ENCODE measurements at regions not wholly inside any gene's neighbourhood (a gene's known extent, or its start where the extent isn't known, plus 50 kb on each side); places are given as distances from the start of the nearest gene placed in this dataset.

DNA sequence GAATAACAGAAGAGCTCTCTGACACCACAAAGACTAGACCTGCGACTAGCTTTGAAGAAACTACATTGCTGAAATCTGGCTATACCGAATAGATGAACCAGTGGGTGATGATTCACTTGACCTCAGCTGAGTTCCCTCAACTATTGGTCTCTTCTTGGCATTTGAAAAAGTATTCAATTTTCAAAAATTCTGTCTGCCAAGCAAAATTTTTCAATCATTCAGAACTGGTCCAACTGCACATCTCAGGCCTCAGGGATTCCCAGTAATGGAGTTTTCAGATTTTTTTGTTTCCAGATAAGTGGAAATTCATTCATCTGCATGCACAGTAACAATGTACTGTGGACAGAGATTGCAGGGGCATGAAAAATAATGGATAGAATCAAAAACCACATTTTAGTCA is 121.4 kb upstream of the NAA20 start:
- Histone ChIP-seq H3K9me3 (ENCODE audit: control insufficient read depth, insufficient read depth, low read depth, low read length) (no peaks in the 10 kb centered on the region), H3K36me3 (ENCODE audit: control insufficient read depth in 2 of 2, insufficient read depth in 1 of 2, low read length in 2 of 2) (no peaks in the 10 kb centered on the region), H3K4me3 (ENCODE audit: low read depth, low read length) (no peak overlapping the region), H3K4me1 (ENCODE audit: control insufficient read depth, insufficient read depth, low read length) (no peaks in the 10 kb centered on the region), H3K27ac (ENCODE audit: extremely low read depth, low read depth, low read length) (no peak overlapping the region)
- POLR2A ChIA-PET, result no interaction called here
- CTCF ChIA-PET, result no interaction called here
- TF ChIP-seq ZNF423 (tag by site-specific recombination; IDR thresholded peaks at IDR 0.05), result no peak
- TF ChIP-seq ZFP3 (tag by site-specific recombination; IDR thresholded peaks at IDR 0.05; ENCODE audit: low read depth), result no peak
- no peak for TF ChIP-seq ZNF341 (tag by site-specific recombination; IDR thresholded peaks at IDR 0.05; ENCODE audit: low read depth)
- TF ChIP-seq, protein P1, sequence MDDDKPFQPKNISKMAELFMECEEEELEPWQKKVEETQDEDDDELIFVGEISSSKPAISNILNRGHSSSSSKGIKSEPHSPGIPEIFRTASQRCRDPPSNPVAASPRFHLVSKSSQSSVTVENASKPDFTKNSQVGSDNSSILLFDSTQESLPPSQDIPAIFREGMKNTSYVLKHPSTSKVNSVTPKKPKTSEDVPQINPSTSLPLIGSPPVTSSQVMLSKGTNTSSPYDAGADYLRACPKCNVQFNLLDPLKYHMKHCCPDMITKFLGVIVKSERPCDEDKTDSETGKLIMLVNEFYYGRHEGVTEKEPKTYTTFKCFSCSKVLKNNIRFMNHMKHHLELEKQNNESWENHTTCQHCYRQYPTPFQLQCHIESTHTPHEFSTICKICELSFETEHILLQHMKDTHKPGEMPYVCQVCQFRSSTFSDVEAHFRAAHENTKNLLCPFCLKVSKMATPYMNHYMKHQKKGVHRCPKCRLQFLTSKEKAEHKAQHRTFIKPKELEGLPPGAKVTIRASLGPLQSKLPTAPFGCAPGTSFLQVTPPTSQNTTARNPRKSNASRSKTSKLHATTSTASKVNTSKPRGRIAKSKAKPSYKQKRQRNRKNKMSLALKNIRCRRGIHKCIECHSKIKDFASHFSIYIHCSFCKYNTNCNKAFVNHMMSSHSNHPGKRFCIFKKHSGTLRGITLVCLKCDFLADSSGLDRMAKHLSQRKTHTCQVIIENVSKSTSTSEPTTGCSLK (tag by site-specific recombination; IDR thresholded peaks at IDR 0.05), result no peak
- no peak for TF ChIP-seq KLF9 (tag by site-specific recombination; IDR thresholded peaks at IDR 0.05; ENCODE audit: low read depth)
- TF ChIP-seq ZNF837 (tag by site-specific recombination; IDR thresholded peaks at IDR 0.05), result no peak
- TF ChIP-seq ZNF768 (tag by site-specific recombination; IDR thresholded peaks at IDR 0.05), result no peak
- no peak for TF ChIP-seq GFI1B (tag by site-specific recombination; IDR thresholded peaks at IDR 0.05)
- no peak for TF ChIP-seq ELK4 (IDR thresholded peaks at IDR 0.05; ENCODE audit: borderline replicate concordance, low read depth, low read length)
- no peak for TF ChIP-seq ZNF2 (tag by site-specific recombination; IDR thresholded peaks at IDR 0.05)
- TF ChIP-seq ZNF843 (tag by site-specific recombination; IDR thresholded peaks at IDR 0.05), result no peak
- TF ChIP-seq SCRT2 (tag by site-specific recombination; IDR thresholded peaks at IDR 0.05), result no peak
- TF ChIP-seq, protein P2, sequence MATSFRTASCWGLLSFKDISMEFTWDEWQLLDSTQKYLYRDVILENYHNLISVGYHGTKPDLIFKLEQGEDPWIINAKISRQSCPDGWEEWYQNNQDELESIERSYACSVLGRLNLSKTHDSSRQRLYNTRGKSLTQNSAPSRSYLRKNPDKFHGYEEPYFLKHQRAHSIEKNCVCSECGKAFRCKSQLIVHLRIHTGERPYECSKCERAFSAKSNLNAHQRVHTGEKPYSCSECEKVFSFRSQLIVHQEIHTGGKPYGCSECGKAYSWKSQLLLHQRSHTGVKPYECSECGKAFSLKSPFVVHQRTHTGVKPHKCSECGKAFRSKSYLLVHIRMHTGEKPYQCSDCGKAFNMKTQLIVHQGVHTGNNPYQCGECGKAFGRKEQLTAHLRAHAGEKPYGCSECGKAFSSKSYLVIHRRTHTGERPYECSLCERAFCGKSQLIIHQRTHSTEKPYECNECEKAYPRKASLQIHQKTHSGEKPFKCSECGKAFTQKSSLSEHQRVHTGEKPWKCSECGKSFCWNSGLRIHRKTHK (tag by site-specific recombination; IDR thresholded peaks at IDR 0.05), result no peak
- TF ChIP-seq REPIN1 (tag by site-specific recombination; IDR thresholded peaks at IDR 0.05; ENCODE audit: low read depth), result no peak
- TF ChIP-seq ZNF211 (tag by site-specific recombination; IDR thresholded peaks at IDR 0.05; ENCODE audit: low read depth), result no peak
- TF ChIP-seq ZNF692 (tag by site-specific recombination; IDR thresholded peaks at IDR 0.05), result no peak
- TF ChIP-seq KLF17 (tag by site-specific recombination; IDR thresholded peaks at IDR 0.05), result no peak
- TF ChIP-seq ZNF830 (tag by site-specific recombination; IDR thresholded peaks at IDR 0.05; ENCODE audit: low read depth), result no peak
- TF ChIP-seq ZNF394 (tag by site-specific recombination; IDR thresholded peaks at IDR 0.05; ENCODE audit: borderline replicate concordance), result no peak

- Histone ChIP-seq H3K4me1 (ENCODE audit: control insufficient read depth, insufficient read depth, low read length) (no peaks in the 10 kb centered on the region), H3K9me3 (ENCODE audit: control insufficient read depth, insufficient read depth, low read depth, low read length) (no peaks in the 10 kb centered on the region), H3K4me3 (ENCODE audit: low read depth, low read length) (no peak overlapping the region), H3K36me3 (ENCODE audit: control insufficient read depth in 2 of 2, insufficient read depth in 1 of 2, low read length in 2 of 2) (no peaks in the 10 kb centered on the region), H3K27ac (ENCODE audit: extremely low read depth, low read depth, low read length) (no peak overlapping the region)
- ChIA-PET POLR2A (no interaction called here), CTCF (no interaction called here)
- no peak for TF ChIP-seq ZNF510 (tag by site-specific recombination; IDR thresholded peaks at IDR 0.05; ENCODE audit: insufficient replicate concordance)
- TF ChIP-seq ZNF837 (tag by site-specific recombination; IDR thresholded peaks at IDR 0.05), result no peak
- no peak for TF ChIP-seq ZNF473 (tag by site-specific recombination; IDR thresholded peaks at IDR 0.05)
- TF ChIP-seq ZBTB20 (tag by site-specific recombination; IDR thresholded peaks at IDR 0.05), result no peak
- no peak for TF ChIP-seq OVOL3 (tag by site-specific recombination; IDR thresholded peaks at IDR 0.05)
- TF ChIP-seq ZNF76 (tag by site-specific recombination; IDR thresholded peaks at IDR 0.05; ENCODE audit: borderline replicate concordance, low read depth), result no peak
- TF ChIP-seq ZNF555 (tag by site-specific recombination; conservative IDR thresholded peaks at IDR 0.05), result no peak
- TF ChIP-seq PBX3 (CRISPR knock-in tag; IDR thresholded peaks at IDR 0.05), result no peak
Measured at GRCh38 chr20:19897891-19898290, 119.3 kb upstream of the NAA20 start.

All from HEK293 (cell line).